HL-60 (cell line): ENCODE measurements at regions not wholly inside any gene's neighbourhood (a gene's known extent, or its start where the extent isn't known, plus 50 kb on each side); places are given as distances from the start of the nearest gene placed in this dataset.

ENCODE experiments used
- CTCF ChIP-seq: IDR thresholded peaks from one replicate; pipeline ENCODE4 v1.5.1; 2011; ENCODE audit warnings: low read length, control low read depth, inconsistent platforms; ENCODE audit not compliant: insufficient read depth
- GABPA ChIP-seq: IDR thresholded peaks from 2 replicates; pipeline ENCODE4 v1.6.1; 2012; ENCODE audit warnings: low read depth
- POLR2AphosphoS5 ChIP-seq: IDR thresholded peaks from 2 replicates; pipeline ENCODE4 v1.6.1; 2012; ENCODE audit warnings: low read depth
- REST ChIP-seq: IDR thresholded peaks from 2 replicates; pipeline ENCODE4 v1.6.1; 2012; ENCODE audit warnings: low read depth; ENCODE audit not compliant: insufficient replicate concordance
- SPI1 ChIP-seq: IDR thresholded peaks from 2 replicates; pipeline ENCODE4 v1.6.1; 2012; ENCODE audit warnings: low read depth, mild to moderate bottlenecking, borderline replicate concordance

GRCh38 chr20:10724449-10725173, 50.8 kb upstream of the JAG1 start:
- no peak for TF ChIP-seq CTCF
- no peak for TF ChIP-seq POLR2AphosphoS5
- TF ChIP-seq GABPA, result no peak
- no peak for TF ChIP-seq REST
- no peak for TF ChIP-seq SPI1
